GM23248 (cell line): ENCODE measurements at regions not wholly inside any gene's neighbourhood (a gene's known extent, or its start where the extent isn't known, plus 50 kb on each side); places are given as distances from the start of the nearest gene placed in this dataset.

Experiments
- DNase-seq: peaks from one replicate; pipeline ENCODE4 v3.0.0-alpha.2; 2015
- H2AFZ ChIP-seq: fragments of 200-600 bp; sonication (generic); 2 replicates; pipeline ENCODE4 v1.6.1; 2016; ENCODE audit warnings: antibody characterized with exemption
- H3F3A ChIP-seq: fragments of 200-600 bp; sonication (generic); 2 replicates; pipeline ENCODE4 v1.6.1; 2016; ENCODE audit warnings: mild to moderate bottlenecking, antibody characterized with exemption, mixed run types; ENCODE audit not compliant: insufficient read depth
- H3K27ac ChIP-seq: fragments of 200-600 bp; sonication (generic); 2 replicates; pipeline ENCODE4 v1.5.1; 2016; ENCODE audit warnings: mild to moderate bottlenecking
- H3K27me3 ChIP-seq: fragments of 200-600 bp; sonication (generic); replicated peaks from 2 replicates; pipeline ENCODE4 v1.6.1; 2016; ENCODE audit warnings: mild to moderate bottlenecking; ENCODE audit not compliant: insufficient read depth
- H3K36me3 ChIP-seq: fragments of 200-600 bp; sonication (generic); 2 replicates; pipeline ENCODE4 v1.6.1; 2016; ENCODE audit warnings: low read depth, mild to moderate bottlenecking
- H3K4me1 ChIP-seq: fragments of 200-600 bp; sonication (generic); 2 replicates; pipeline ENCODE4 v1.6.1; 2016; ENCODE audit warnings: mild to moderate bottlenecking; ENCODE audit not compliant: insufficient read depth
- H3K4me2 ChIP-seq: fragments of 200-600 bp; sonication (generic); one replicate; pipeline ENCODE4 v1.6.1; 2016; ENCODE audit warnings: mild to moderate bottlenecking; ENCODE audit not compliant: unreplicated experiment
- H3K4me3 ChIP-seq: fragments of 200-600 bp; sonication (generic); 2 replicates; pipeline ENCODE4 v1.5.1; 2016; ENCODE audit warnings: mild to moderate bottlenecking
- H3K79me2 ChIP-seq: fragments of 200-600 bp; sonication (generic); 2 replicates; pipeline ENCODE4 v1.6.1; 2016; ENCODE audit warnings: mild to moderate bottlenecking; ENCODE audit not compliant: insufficient read depth
- H3K9ac ChIP-seq: fragments of 200-600 bp; sonication (generic); 2 replicates; pipeline ENCODE4 v1.6.1; 2016; ENCODE audit warnings: mild to moderate bottlenecking
- H3K9me2 ChIP-seq: fragments of 200-600 bp; sonication (generic); 2 replicates; pipeline ENCODE4 v1.6.1; 2016; ENCODE audit warnings: mixed run types, mild to moderate bottlenecking, moderate library complexity; ENCODE audit not compliant: insufficient read depth
- H3K9me3 ChIP-seq: fragments of 200-600 bp; sonication (generic); one replicate; pipeline ENCODE4 v1.6.1; 2017; ENCODE audit warnings: low read depth
- H4K20me1 ChIP-seq: fragments of 200-600 bp; sonication (generic); 2 replicates; pipeline ENCODE4 v1.6.0; 2016; ENCODE audit not compliant: insufficient read depth
- EZH2 ChIP-seq: fragments of 200-600 bp; sonication (generic); IDR thresholded peaks from 2 replicates; pipeline ENCODE4 v1.6.1; 2018; ENCODE audit warnings: antibody characterized with exemption, mild to moderate bottlenecking; ENCODE audit not compliant: insufficient read depth, poor library complexity, severe bottlenecking
- EZH2phosphoT487 ChIP-seq: fragments of 200-600 bp; sonication (generic); IDR thresholded peaks from 2 replicates; pipeline ENCODE4 v1.6.1; 2018; ENCODE audit warnings: antibody characterized with exemption, moderate library complexity, mild to moderate bottlenecking, low read depth; ENCODE audit not compliant: insufficient read depth
- WGBS, 2 experiments: methylation state at CpG; one replicate each; pipeline ENCODE4 v1.1.6; 2015 to 2017; ENCODE audit warnings: low lambda C conversion rate in 2 of 2, low coverage in 1 of 2; ENCODE audit errors: missing lambda C conversion rate in 2 of 2; 5-methylcytosine and 5-hydroxymethylcytosine counted together
- in situ Hi-C: fragments of 300-500 bp; cut with MboI; formaldehyde crosslinking; loops from 2 replicates; pipeline ENCODE4 v1.15.0; 2020

DNA sequence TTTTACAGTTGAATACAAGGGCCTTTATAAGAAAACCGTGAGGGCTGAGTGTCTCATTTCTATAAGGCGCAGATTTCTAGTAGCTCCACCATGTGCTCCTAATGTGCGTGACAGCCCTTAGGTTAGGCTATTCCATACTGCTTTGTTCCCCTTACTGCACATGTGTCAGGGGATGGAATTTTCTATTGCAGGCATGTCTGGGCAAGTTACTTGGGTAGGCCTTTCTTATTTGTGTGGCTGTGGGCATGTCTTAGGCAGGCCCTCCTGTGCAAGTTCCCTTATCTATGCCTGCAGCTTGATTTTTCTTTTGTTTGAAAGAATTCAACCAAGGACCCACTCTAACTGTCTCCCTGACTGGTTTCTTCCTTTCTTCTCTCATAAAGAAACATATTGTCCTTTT lies 434.2 kb upstream of the CNTN3 start:
- DNase-seq: no peak
- 28 to 37% methylated on average over 3 of the region's 3 CpGs for WGBS, 2 experiments

DNA sequence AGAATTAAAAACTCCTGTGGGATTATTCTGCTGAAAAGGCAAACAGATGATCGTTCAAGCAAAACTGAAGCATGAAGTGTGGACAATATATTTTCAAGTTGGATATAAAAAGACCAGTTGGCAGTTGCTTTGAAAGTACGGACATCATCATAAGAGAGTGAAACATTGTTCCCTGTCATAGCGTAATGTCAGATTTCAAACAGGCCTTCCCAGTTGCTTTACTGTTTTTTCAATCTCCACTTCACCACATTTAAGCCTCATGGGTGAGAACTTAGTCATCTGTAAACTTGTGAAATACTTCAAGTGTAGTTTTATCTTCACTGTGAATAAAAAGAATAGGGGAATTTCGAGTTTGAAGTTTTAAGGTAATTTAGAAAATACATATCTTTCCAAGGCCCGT lies 435.1 kb upstream of the CNTN3 start:
- 36 to 40% methylated on average over 5 of the region's 5 CpGs for WGBS, 2 experiments
- no peak overlapping the region for H3K27ac ChIP-seq
- TF ChIP-seq EZH2phosphoT487: no peak
- no peak for TF ChIP-seq EZH2

More for the DNA sequence above, 434.2 kb upstream of the CNTN3 start:
- H2AFZ ChIP-seq: no peak overlapping the region
- no peaks in the 10 kb centered on the region for H4K20me1 ChIP-seq
- H3K9me3 ChIP-seq: no peaks in the 10 kb centered on the region
- no peak overlapping the region for H3K9ac ChIP-seq
- no peak overlapping the region for H3K27ac ChIP-seq
- TF ChIP-seq EZH2phosphoT487 (no peak), EZH2 (no peak)
- H3K36me3 ChIP-seq: no peaks in the 10 kb centered on the region
- H3K9me2 ChIP-seq: no peaks in the 10 kb centered on the region
- no peaks in the 10 kb centered on the region for H3K27me3 ChIP-seq
- no peaks in the 10 kb centered on the region for H3K4me1 ChIP-seq
- no peak overlapping the region for H3K4me2 ChIP-seq
- no peak overlapping the region for H3K4me3 ChIP-seq
- H3K79me2 ChIP-seq: no peaks in the 10 kb centered on the region
- H3F3A ChIP-seq: no peaks in the 10 kb centered on the region
- in situ Hi-C loops: no loop called here

DNA sequence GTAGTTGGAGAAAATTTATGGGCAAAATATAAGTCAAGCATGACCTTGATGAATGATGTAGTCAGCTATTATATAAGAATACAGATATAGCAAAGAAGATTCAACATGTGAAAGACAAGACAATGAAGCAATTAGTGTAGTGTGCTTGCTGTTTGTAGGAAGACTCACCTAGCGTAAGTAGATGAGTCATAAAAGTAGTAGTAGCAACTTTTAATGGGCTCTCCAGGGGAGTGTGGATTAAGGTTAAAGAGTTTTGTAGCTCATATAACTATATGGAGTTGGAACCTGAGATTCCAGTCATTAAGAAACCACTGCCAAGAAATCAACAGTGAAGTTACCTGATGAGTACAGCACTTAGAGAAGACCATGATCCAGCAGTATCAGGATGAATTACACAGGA lies 444.7 kb upstream of the CNTN3 start:
- no peaks in the 10 kb centered on the region for H3K36me3 ChIP-seq
- whole genome bisulfite sequencing, 2 experiments: 40 to 42% methylated on average over 1 of the region's 1 CpG
- no peaks in the 10 kb centered on the region for H3K9me2 ChIP-seq
- H3K4me2 ChIP-seq: no peak overlapping the region
- no peak for DNase-seq
- H3K4me3 ChIP-seq: no peak overlapping the region
- H4K20me1 ChIP-seq: no peaks in the 10 kb centered on the region
- no peaks in the 10 kb centered on the region for H3K79me2 ChIP-seq
- H3K27me3 ChIP-seq: no peaks in the 10 kb centered on the region
- no peaks in the 10 kb centered on the region for H3K9me3 ChIP-seq
- no peak for TF ChIP-seq EZH2phosphoT487
- TF ChIP-seq EZH2: no peak
- no peaks in the 10 kb centered on the region for H3F3A ChIP-seq
- no peaks in the 10 kb centered on the region for H3K4me1 ChIP-seq
- no peak overlapping the region for H3K9ac ChIP-seq
- H3K27ac ChIP-seq: no peak overlapping the region
- no peak overlapping the region for H2AFZ ChIP-seq
- in situ Hi-C loops: no loop called here

More for the DNA sequence above, 435.1 kb upstream of the CNTN3 start:
- Histone ChIP-seq H3K9ac (no peak overlapping the region), H3K36me3 (no peaks in the 10 kb centered on the region), H3K9me2 (no peaks in the 10 kb centered on the region), H3K4me3 (no peak overlapping the region), H2AFZ (no peak overlapping the region), H3K79me2 (no peaks in the 10 kb centered on the region), H3K4me2 (no peak overlapping the region), H3K9me3 (no peaks in the 10 kb centered on the region), H4K20me1 (no peaks in the 10 kb centered on the region), H3F3A (no peaks in the 10 kb centered on the region), H3K4me1 (no peaks in the 10 kb centered on the region), H3K27me3 (no peaks in the 10 kb centered on the region)
- DNase-seq: peak; percentile 1
- in situ Hi-C loops: no loop called here

- Histone ChIP-seq H3K9ac (no peak overlapping the region), H3K36me3 (no peaks in the 10 kb centered on the region), H2AFZ (no peak overlapping the region), H3K4me2 (no peak overlapping the region), H3K27ac (no peak overlapping the region), H3K4me1 (no peaks in the 10 kb centered on the region), H3K27me3 (no peaks in the 10 kb centered on the region), H3K79me2 (no peaks in the 10 kb centered on the region), H4K20me1 (no peaks in the 10 kb centered on the region), H3F3A (no peaks in the 10 kb centered on the region), H3K9me3 (no peaks in the 10 kb centered on the region), H3K4me3 (no peak overlapping the region), H3K9me2 (no peaks in the 10 kb centered on the region)
- no peak for DNase-seq
- WGBS, 2 experiments: 49 to 67% methylated on average over 2 of the region's 2 CpGs
- no peak for TF ChIP-seq EZH2
- TF ChIP-seq EZH2phosphoT487: no peak
- in situ Hi-C loops: no loop called here
These were observed 447.3 kb upstream of the CNTN3 start for GRCh38 chr3:75061806-75062205.

GRCh38 chr3:75075158-75075557 lies 460.7 kb upstream of the CNTN3 start:
- Histone ChIP-seq H3K9ac (no peak overlapping the region), H3K27me3 (no peaks in the 10 kb centered on the region), H3K4me2 (no peak overlapping the region), H3K9me2 (no peaks in the 10 kb centered on the region), H3K79me2 (no peaks in the 10 kb centered on the region), H3K36me3 (no peaks in the 10 kb centered on the region), H3K9me3 (no peaks in the 10 kb centered on the region), H2AFZ (no peak overlapping the region), H3K27ac (no peak overlapping the region), H3K4me1 (no peaks in the 10 kb centered on the region), H3K4me3 (no peak overlapping the region), H4K20me1 (no peaks in the 10 kb centered on the region), H3F3A (no peaks in the 10 kb centered on the region)
- 91 to 96% methylated on average over 1 of the region's 1 CpG for WGBS, 2 experiments
- in situ Hi-C loops: no loop called here
- no peak for DNase-seq
- no peak for TF ChIP-seq EZH2phosphoT487
- no peak for TF ChIP-seq EZH2
